Fibroblast of upper back skin (primary cell): ENCODE measurements at regions not wholly inside any gene's neighbourhood (a gene's known extent, or its start where the extent isn't known, plus 50 kb on each side); places are given as distances from the start of the nearest gene placed in this dataset.
"Not testable (repeated sequence)": the region's sequence is repeated elsewhere in the genome, so short reads cannot be mapped to it uniquely, and the experiment has no call there.

Experiments used
- DNase-seq: peaks from one replicate; pipeline ENCODE4 v3.0.0-alpha.2; 2013

GRCh38 chr7:6991169-6991611 is 165.1 kb upstream of the CCZ1B start:
- not testable (repeated sequence) for DNase-seq

GRCh38 chr7:6991686-6992085 is 165.6 kb upstream of the CCZ1B start:
- DNase-seq: not testable (repeated sequence)

GRCh38 chr7:6992133-6992532 is 166.1 kb upstream of the CCZ1B start:
- not testable (repeated sequence) for DNase-seq

GRCh38 chr7:6995026-6995425 is 169.0 kb upstream of the CCZ1B start:
- not testable (repeated sequence) for DNase-seq

- DNase-seq: not testable (repeated sequence)
These were observed 169.6 kb upstream of the CCZ1B start for GRCh38 chr7:6995493-6996289.

- DNase-seq: not testable (repeated sequence)
These were observed 173.1 kb upstream of the CCZ1B start for GRCh38 chr7:6999067-6999666.

GRCh38 chr7:7002418-7003062 is 176.5 kb upstream of the CCZ1B start:
- no peak for DNase-seq

GRCh38 chr7:7005303-7005702 is 177.0 kb upstream of the C1GALT1 start:
- no peak for DNase-seq

- DNase-seq: not testable (repeated sequence)
These were observed 176.4 kb upstream of the C1GALT1 start for GRCh38 chr7:7005949-7006348.

- DNase-seq: not testable (repeated sequence)
These were observed 171.1 kb upstream of the C1GALT1 start for GRCh38 chr7:7011241-7011640.

- not testable (repeated sequence) for DNase-seq
These were observed 170.6 kb upstream of the C1GALT1 start for GRCh38 chr7:7011751-7012150.

GRCh38 chr7:7014827-7015595 is 167.3 kb upstream of the C1GALT1 start:
- no peak for DNase-seq

- DNase-seq: no peak
These were observed 164.6 kb upstream of the C1GALT1 start for GRCh38 chr7:7017707-7018280.

- DNase-seq: no peak
These were observed 164.1 kb upstream of the C1GALT1 start for GRCh38 chr7:7018290-7018689.

GRCh38 chr7:7032221-7032620 is 150.1 kb upstream of the C1GALT1 start:
- no peak for DNase-seq

- no peak for DNase-seq
These were observed 146.5 kb upstream of the C1GALT1 start for GRCh38 chr7:7035851-7036250.

- not testable (repeated sequence) for DNase-seq
These were observed 140.0 kb upstream of the C1GALT1 start for GRCh38 chr7:7042286-7042893.

- no peak for DNase-seq
These were observed 137.5 kb upstream of the C1GALT1 start for GRCh38 chr7:7044806-7045205.

GRCh38 chr7:7048213-7048612 is 134.1 kb upstream of the C1GALT1 start:
- DNase-seq: no peak

GRCh38 chr7:7051206-7051877 is 131.0 kb upstream of the C1GALT1 start:
- no peak for DNase-seq

GRCh38 chr7:7054252-7054830 is 128.0 kb upstream of the C1GALT1 start:
- no peak for DNase-seq
